ENCODE measurements at regions not wholly inside any gene's neighbourhood (a gene's known extent, or its start where the extent isn't known, plus 50 kb on each side); places are given as distances from the start of the nearest gene placed in this dataset.
"Not testable (repeated sequence)": the region's sequence is repeated elsewhere in the genome, so short reads cannot be mapped to it uniquely, and the experiment has no call there.

GRCh38 chr21:5154641-5154982 is 5366.8 kb upstream of the TPTE start:
- TF ChIP-seq CTCF (IDR thresholded peaks at IDR 0.05) = not testable (repeated sequence)
- TF ChIP-seq POLR2A (IDR thresholded peaks at IDR 0.05) = peak in 1 of 2 donors; percentile 32

All from heart left ventricle (tissue), 13 donors.